ENCODE measurements at regions not wholly inside any gene's neighbourhood (a gene's known extent, or its start where the extent isn't known, plus 50 kb on each side); places are given as distances from the start of the nearest gene placed in this dataset.

DNA sequence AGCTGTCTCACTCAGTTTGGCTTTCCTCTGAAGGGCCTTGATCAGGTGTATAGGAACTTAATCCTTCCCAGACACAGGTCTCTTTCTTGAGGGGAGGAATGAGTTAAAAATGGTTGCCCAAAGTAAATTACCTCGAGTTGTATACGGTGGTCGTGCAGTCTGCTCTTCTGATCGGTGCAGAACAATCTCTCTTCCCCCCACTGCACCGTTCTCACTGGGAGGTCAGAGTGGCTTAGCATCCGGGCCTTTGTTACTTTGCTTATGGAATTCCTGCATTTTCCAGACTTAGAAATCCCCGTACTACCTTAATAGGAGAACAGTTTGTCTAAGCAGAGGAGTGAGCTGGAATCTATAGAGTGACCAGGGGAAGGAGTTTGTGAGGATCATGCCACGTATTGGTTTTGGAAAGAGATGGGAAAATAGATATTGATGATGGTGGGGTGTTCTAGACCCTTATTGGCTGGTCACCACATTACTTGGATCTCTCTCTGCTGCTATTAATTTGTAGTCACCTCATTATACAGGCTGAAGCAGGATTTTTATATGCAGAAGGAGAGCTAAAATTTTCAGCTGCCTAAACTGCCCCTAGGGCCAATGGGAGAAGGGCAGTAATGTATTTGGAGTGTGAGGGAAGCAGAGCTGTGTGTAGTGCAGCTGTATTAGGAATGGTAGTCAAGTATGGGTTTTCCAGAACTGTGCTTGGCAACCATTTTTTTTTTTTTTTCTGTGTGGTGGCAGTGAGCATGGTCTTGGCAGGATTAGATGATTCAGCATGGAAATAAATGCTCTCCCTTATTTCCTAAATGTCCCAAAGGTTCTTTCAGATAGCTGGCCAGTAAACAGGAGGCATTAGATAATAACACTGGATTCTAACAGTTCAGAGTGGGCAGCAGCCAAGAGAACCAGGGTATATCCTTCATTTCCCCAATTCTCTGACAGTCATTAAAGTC, 81.5 kb downstream of the NDUFS5 start:
- no peak for DNase-seq (ENCODE audit: low read depth in 1 of 2, low spot score in 1 of 2)

DNA sequence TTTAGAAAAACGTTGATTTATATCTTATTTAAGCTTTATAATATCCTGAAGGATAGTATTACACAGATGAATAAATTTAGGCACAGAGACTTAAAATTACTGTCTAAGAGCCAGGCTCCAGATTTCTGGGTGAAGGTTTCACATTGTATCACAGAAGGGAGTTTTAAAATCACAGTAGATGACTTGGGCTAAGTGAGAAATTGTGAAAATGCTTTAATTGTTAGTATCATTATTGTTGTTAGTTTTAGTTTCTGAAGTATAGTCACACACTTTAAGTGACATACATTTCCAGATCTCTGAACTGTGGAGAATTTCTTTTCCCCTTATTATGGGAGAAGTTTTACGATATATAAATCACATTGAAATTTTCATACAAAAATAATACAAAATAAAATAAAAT, 83.5 kb downstream of the NDUFS5 start:
- no peak for DNase-seq (ENCODE audit: low read depth in 1 of 2, low spot score in 1 of 2)

DNA sequence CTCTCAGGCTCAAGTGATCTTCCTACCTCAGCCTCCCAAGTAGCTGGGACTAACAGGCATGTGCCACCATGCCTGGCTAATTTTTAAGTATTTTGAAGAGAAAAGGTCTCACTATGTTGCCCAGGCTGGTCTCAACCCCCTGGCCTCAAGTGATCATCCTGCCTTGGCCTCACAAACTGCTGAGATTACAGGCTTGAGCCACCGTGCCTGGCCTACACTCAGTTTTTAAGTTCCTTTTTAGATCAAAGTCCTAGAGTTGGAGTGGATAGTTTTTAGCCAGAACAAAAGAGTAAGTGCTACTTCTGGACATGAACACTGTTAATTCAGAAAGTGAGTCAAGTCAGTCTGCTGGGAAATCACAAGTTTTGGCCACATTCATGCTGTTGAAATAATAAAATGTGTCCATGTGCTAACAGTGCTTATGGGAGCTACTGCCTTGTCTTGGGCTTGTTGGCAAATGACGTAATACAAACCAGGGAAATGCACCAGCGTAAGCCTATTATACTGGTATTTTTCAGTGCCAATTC, 84.2 kb downstream of the NDUFS5 start:
- DNase-seq (ENCODE audit: low read depth in 1 of 2, low spot score in 1 of 2), result no peak

DNA sequence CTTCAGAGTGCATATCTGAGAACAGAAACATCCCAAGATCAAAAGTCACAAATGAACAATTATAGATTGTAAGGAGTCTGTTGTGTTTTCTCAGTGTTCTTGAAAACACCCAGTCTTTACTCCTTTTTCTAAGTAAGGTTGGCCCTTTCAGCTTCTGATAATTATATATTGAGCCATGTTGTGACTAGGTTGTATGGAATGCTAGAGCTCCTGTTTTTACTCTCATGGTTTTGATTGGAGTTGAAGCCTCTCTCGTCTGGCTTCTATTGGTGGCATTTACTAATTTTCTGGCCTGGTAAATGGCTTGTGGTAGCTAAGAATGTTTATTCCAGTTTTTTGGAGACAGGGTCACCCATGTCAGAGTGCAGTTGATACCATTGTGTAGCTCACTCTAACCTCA, 84.7 kb downstream of the NDUFS5 start:
- no peak for DNase-seq (ENCODE audit: low read depth in 1 of 2, low spot score in 1 of 2)

DNA sequence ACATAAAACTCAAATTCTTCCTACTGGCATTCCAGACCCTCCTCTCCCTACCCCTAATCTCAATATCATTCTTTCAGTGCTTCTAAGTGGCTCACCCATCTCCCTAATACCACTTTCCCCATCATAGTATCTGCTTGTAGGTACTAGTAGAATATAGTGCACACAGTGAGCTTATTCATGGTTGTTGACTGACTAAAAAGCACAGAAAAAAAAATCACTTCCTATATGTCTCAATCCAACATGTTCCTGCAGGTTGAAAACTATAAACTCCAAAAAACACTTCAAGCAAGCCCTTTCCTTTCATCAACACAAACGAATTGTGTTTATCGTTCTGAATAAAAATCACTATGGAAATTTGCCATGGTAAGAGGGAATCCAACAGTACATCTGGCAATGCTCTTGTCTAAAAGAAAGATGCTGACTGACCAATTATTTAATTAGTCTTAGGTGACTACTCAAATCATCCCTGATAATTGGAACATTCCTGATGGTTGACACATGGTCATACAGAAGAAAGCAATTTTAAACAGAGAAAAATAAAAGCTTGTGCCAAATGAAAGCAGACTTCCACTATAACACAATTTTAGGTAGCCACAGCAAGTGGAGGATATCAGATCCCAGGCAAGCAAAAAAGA, 87.1 kb downstream of the NDUFS5 start:
- DNase-seq (ENCODE audit: low read depth in 1 of 2, low spot score in 1 of 2), result no peak

DNA sequence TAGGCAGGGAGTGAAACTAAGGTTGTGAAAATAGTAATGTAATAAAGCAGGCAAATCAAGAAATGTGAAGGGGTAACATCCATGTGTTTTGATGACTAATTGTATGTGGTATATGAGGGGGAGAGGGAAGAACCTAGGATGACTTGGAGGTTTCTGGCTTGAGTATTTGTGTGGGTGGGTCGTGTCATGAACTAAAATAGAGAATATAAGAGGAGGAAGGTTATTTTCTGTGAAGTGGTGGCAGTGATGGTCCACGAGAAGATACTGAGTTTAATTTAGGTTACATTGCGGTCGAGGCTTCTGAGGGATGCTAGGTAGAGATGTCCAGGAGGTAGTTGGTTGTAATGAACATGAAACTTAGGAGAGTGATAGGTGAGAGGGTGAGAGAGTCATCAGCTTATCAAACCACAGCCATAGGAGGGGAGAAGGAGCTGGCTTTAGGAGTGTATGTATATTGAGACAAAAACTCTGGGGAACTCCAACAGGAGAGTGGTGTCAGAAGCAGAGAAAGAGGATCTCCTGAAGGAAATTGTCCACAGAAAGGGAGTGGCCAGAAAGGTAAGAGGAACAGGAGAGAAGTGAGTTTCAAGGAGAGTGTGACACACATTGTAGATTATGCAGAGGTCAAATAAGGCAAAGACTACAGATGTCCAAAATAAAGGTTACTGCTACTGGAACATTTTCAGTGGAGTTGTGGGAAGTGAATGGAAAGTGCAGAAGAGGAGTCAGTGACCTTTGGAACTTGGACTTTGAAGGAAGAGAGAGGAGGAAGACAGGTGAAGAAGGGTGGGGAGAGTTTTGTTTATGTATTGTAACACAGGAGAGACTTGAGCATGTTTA, 89.0 kb upstream of the MACF1 start:
- DNase-seq (ENCODE audit: low read depth in 1 of 2, low spot score in 1 of 2), result no peak

DNA sequence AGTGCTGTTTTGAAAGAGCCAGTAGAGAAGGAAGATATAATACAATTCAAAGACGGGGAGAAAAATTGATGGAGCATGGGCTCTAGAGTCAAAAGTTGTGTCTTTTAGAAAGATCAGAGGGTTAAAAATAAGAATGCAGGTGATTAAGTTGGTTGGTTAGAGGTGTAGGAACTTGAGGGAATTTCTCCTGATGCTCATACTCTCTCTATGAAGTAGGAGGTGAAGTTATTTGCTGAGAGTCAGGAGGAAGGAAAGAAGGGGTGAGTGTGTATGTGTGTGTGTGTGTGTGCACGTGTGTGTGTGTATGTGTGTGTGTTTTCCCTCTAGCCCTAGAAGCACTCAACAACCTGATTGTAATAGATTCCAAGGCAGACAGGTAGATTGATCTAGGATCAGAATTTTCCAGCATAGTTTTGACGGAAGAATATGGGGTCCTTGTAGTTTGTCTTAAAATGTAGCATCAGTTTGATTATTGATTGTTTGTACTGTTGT, 88.3 kb upstream of the MACF1 start:
- no peak for DNase-seq (ENCODE audit: low read depth in 1 of 2, low spot score in 1 of 2)

DNA sequence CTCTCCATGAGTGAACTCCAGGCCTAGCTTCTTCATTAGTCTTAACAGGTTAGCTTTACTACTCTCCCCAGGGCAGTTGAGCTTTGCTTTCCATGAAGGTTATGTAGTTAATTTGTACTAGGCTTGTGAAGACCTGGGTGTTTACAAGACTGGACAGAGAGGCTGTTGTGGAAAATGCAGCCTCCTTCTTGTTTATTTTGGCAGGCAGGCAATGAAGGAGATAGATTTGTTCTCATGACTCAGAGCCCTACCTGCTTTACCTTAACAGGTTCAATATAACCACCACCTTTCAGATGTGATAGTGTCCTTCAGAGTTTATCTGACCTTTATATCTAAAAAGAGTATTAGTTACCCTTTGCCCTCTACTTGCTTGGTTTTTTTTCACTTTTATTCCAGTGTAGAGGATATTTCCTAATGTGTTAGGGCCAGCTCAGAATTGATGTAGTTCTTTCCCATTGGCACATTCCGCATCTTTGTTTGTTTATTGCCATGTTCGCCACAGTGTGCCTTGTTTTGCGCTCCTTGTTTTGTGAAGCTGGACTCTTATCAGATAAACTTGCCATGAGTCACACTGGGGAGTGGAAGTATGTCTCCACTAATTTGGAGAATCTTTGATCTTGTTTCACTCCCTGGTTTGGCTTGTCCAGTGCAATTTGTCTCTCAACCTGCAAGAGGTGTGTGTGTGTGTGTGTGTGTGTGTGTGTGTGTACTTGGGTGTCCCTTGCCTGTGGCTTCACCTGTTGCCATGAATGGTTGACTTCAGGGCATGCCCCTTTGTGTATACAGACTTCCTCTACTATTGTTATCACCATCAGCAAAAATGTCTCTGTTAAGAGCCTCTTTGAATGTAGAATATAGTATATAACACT, 87.4 kb upstream of the MACF1 start:
- no peak for DNase-seq (ENCODE audit: low read depth in 1 of 2, low spot score in 1 of 2)

DNA sequence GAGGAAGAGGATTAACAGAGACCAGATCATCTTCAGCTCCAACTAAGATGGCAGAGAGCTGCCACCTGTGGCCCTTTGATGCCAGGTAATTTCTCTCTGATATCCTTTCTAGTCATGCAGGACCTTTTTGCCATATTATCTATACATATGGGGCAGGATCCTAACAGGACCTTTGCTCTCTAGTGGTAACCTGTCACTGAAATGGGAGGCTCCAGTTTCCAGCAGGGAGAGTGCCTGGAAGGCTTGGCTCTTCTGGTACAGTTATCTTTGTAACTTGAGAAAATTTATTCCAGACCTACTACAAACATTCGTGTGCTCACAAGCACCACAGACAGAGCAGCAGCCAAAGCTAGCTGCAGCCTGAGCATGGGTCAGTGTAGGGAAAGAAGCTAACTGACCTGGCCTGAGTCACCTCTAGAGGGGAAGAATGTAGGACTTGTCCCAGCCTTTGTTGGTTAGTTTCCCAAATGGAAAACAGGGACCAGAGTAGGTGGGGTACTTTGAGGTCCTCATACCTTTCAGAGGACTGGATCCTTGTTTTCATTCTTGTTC, 86.5 kb upstream of the MACF1 start:
- no peak for DNase-seq (ENCODE audit: low read depth in 1 of 2, low spot score in 1 of 2)

DNA sequence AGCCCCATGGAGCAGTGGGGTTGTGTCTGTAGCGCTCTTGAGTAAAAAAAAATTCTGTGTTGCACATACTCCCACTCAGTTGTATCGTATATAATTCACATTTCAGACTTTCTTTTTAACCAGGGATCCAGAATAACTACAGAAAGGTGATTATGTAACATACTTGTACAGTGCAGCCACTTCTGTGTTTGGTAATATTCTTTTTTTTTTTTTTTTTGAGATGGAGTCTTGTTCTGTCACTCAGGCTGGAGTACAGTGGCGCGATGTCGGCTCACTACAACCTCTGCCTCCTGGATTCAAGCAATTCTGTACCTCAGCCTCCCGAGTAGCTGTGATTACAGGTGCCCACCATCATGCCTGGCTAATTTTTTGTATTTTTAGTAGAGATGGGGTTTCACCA, 82.4 kb upstream of the MACF1 start:
- no peak for DNase-seq (ENCODE audit: low read depth in 1 of 2, low spot score in 1 of 2)

DNA sequence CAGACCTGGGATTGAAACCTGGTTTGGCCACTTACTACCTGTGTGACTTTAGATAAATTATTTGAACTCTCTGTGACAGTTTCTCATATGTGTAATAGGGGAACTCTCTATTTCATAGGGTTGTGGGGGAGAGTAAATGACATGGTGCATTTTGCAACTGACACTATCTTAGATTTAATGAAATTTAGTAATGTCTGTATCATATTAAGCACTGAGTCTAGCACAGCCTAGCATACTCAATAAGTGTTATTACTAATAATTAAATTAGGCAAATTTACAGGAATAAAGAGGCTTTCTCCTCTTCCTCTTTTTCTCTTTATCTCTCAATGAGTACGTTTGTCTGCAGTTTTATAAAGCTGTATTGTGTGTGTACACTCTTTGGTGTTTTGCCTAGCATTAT, 80.2 kb upstream of the MACF1 start:
- no peak for DNase-seq (ENCODE audit: low read depth in 1 of 2, low spot score in 1 of 2)

DNA sequence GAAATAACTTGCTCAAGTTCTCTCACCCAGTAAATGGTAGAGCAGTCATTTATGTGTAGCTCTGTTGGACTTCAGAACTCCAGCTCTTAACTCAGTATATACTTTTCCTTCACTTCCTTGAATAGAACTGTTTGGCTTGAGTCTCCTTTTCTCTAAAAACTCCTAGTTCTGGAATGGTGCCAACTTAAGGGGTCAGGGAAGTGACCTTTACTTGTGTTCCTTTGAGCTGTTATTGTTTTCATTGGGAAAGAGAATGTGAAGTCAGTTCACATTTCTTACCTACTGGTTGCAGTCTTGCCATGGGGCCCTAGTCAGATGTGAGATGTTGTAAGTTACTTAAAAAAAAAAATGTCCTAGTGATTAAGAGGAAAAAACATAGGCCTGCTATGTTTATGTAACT, 77.0 kb upstream of the MACF1 start:
- no peak for DNase-seq (ENCODE audit: low read depth in 1 of 2, low spot score in 1 of 2)

DNA sequence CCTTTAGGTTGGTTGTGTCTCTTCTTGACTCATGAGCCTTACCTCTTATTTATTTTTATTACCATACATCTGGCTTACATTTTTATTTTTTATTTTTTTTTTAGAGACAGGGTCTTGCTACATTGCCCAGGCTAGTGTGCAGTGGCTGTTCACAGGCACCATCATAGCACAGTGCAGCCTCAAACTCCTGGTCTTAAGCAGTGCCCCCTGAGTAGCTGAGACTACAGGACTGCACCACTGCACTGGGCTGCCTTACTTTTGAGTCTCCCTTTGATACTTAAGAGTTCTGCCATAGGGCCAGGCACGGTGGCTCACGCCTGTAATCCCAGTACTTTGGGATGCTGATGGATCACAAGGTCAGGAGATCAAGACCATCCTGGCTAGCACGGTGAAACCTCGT, 76.4 kb upstream of the MACF1 start:
- no peak for DNase-seq (ENCODE audit: low read depth in 1 of 2, low spot score in 1 of 2)

DNA sequence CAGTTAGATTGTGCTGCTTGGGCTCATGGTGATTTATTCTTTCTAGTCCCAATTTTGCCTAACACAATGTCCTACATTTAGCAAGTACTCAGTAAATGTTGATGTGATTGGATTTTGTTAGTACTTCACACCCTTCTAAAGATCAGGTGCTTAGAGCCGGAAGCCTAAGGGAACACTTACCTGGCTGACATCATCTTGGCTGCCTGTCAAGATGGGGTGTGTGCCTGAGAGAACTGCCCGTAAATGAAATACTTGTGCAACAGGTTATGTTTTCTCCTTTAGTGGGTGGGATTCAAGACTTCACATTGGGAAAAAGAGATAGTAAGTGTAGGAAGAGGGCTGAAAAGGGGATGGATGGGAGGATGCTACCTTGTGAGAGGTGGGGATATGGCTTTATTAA, 75.5 kb upstream of the MACF1 start:
- no peak for DNase-seq (ENCODE audit: low read depth in 1 of 2, low spot score in 1 of 2)

DNA sequence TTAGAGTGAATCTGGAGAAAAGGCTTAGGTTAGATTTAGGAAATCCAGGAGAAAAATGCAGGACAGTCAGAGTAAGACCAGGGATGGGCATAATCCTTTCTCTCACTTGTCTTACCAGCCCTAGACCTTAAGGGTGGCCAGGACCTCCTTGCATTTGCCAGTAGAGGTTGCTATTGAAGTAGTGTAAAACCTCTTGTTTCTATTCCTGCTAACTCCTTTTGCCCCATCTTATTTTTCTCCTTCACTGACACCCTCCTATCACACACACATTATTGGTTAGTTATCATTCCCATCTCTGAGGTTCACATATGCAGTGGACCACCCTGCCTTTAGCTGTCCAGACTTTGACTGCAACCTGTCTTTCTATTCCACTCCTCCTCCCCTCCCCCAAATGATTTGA, 75.0 kb upstream of the MACF1 start:
- DNase-seq (ENCODE audit: low read depth in 1 of 2, low spot score in 1 of 2), result no peak

DNA sequence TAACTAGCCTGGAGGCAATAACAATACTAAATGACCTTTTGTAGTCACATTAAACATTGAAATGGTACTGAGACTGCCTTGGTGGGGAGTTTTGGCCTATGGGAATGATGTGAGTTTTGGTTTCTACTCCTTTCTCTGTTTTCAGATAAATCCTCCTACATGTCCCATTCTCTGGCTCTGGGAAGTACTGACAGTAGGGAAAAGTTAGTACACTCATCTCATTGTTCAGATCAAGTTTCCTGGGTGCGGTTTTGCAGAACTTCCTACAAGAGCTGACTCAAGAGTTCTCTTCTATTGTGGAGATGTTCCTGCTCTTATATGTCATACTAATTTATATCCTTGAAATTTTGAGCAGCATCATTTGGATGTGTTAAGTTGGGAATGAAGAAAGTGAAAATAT, 74.2 kb upstream of the MACF1 start:
- DNase-seq (ENCODE audit: low read depth in 1 of 2, low spot score in 1 of 2), result no peak

DNA sequence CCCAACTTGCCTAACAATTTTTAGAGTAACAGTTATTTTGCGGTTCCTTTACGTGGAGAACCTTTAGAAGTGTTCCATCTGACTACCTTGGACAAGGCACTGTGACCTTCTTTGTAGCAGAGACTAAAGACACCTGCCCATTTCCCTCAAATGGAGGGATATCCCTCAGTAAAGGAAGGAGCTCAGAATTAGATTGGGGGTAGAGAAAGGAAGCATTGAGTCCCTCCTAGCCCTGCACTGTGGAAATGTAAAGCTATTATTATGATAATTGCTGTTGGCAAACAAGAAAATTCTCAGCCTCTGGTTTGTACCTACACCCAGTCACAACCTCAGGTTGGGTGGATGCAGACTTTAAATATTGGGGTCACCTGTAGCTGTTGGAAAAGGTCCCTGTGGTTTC, 72.6 kb upstream of the MACF1 start:
- no peak for DNase-seq (ENCODE audit: low read depth in 1 of 2, low spot score in 1 of 2)

DNA sequence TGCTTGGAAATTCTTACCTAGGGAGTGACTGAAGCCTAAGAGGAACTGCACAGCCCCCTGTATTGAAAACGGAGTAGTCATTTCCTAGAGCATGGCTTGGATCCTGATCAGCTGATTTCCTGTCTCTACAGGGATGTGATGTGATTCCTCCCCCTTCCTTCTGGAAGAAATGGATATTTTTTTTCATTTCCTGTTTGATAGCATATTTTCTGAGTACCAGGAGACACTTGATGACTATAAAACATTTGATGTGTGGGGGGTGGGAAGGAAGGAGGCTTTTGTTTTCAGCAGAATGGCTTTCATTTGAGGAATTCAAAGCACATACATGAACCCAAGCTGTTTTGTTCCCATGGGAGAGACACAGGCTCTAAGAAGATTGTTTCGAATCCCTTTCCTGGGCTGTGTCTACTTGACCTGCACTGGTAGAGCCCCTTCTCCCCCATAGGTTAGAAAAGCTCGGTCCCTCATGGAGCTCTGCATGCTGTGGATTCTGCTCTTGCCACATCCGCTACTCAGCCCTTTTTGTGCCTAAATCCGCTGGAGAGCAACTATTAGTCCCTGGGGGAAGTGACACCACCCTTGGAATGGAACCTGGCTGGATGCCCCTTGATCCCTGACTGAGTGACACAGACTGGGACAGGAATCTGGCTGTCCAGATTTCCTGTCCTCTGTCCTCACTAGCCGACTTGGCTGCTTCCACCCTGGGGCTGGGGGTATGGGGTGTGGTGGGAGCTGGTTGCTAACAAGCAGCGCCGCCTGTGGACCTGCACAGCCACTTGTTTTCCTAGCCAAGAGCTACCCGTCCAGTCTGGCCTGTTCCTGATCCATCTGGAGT, 71.8 kb upstream of the MACF1 start:
- DNase-seq (ENCODE audit: low read depth in 1 of 2, low spot score in 1 of 2), result no peak

DNA sequence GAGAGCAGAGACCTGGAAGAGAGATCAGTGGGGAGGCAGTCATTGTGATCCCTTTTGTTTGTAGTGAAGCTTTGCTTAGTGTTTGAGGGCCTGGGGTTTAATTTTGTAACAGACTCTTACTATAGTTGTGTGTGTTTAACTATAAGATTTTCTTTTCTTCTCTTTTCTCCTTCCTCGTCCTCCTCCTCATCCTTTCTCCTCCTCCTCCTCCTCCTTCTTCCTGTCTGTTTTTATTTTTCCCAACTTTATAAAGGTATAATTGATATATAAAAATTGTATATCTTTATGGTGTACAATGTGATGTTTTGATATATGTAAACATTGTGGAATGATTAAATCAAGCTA, 71.2 kb upstream of the MACF1 start:
- no peak for DNase-seq (ENCODE audit: low read depth in 1 of 2, low spot score in 1 of 2)

All from stimulated activated CD4-positive, alpha-beta T cell treated with anti-CD3 and anti-CD28 coated beads, Interleukin-15, amount 100 ng/mL, for 1 hour (primary cell).